Gastroesophageal sphincter (tissue), 3 donors: ENCODE measurements at regions not wholly inside any gene's neighbourhood (a gene's known extent, or its start where the extent isn't known, plus 50 kb on each side); places are given as distances from the start of the nearest gene placed in this dataset.

Experiments used
- EP300 ChIP-seq: sonication (generic); formaldehyde crosslinking; IDR thresholded peaks from one replicate; pipeline ENCODE4 v1.6.1; 2017; ENCODE audit warnings: antibody characterized with exemption, mild to moderate bottlenecking
- TF ChIP-seq, protein P1 (sequence below), 4 experiments: fragments of 200-600 bp in 2 of 4; fragments of 450-650 bp in 2 of 4; sonication (generic) in 1 of 4; IDR thresholded peaks; one replicate each; pipeline ENCODE4 v1.5.1; 2017 to 2019; ENCODE audit warnings: antibody characterized with exemption in 4 of 4, mild to moderate bottlenecking in 2 of 4, moderate library complexity in 2 of 4

GRCh38 chr6:28764761-28765282 is 159.0 kb downstream of the TRIM27 start:
- TF ChIP-seq, protein P1, sequence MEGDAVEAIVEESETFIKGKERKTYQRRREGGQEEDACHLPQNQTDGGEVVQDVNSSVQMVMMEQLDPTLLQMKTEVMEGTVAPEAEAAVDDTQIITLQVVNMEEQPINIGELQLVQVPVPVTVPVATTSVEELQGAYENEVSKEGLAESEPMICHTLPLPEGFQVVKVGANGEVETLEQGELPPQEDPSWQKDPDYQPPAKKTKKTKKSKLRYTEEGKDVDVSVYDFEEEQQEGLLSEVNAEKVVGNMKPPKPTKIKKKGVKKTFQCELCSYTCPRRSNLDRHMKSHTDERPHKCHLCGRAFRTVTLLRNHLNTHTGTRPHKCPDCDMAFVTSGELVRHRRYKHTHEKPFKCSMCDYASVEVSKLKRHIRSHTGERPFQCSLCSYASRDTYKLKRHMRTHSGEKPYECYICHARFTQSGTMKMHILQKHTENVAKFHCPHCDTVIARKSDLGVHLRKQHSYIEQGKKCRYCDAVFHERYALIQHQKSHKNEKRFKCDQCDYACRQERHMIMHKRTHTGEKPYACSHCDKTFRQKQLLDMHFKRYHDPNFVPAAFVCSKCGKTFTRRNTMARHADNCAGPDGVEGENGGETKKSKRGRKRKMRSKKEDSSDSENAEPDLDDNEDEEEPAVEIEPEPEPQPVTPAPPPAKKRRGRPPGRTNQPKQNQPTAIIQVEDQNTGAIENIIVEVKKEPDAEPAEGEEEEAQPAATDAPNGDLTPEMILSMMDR (IDR thresholded peaks at IDR 0.05), result no peak
- no peak for TF ChIP-seq EP300
